ENCODE measurements at regions not wholly inside any gene's neighbourhood (a gene's known extent, or its start where the extent isn't known, plus 50 kb on each side); places are given as distances from the start of the nearest gene placed in this dataset.

GRCh38 chr17:71412803-71413202, 708.0 kb upstream of the SOX9 start:
- no peak for DNase-seq
- Mint-ChIP-seq H3K27me3 (no peaks in the 10 kb centered on the region), H3K36me3 (no peaks in the 10 kb centered on the region), H3K4me3 (no peak overlapping the region), H3K9me3 (peaks cover 2% of the 10 kb centered on the region), H3K4me1 (ENCODE audit: low read depth) (no peaks in the 10 kb centered on the region), H3K27ac (no peak overlapping the region)
- intact Hi-C loops (cut with micrococcal nuclease) = no loop called here
- ChIA-PET CTCF (no interaction called here), POLR2A (no interaction called here)

GRCh38 chr17:71413935-71414334, 706.9 kb upstream of the SOX9 start:
- H3K27me3 Mint-ChIP-seq = no peaks in the 10 kb centered on the region
- ChIA-PET POLR2A (no interaction called here), CTCF (no interaction called here)
- no peaks in the 10 kb centered on the region for H3K4me1 Mint-ChIP-seq (ENCODE audit: low read depth)
- H3K27ac Mint-ChIP-seq = no peak overlapping the region
- H3K36me3 Mint-ChIP-seq = no peaks in the 10 kb centered on the region
- H3K9me3 Mint-ChIP-seq = peaks cover 2% of the 10 kb centered on the region
- intact Hi-C loops (cut with micrococcal nuclease) = no loop called here
- no peak for DNase-seq
- H3K4me3 Mint-ChIP-seq = no peak overlapping the region

GRCh38 chr17:71417142-71417541, 703.7 kb upstream of the SOX9 start:
- H3K9me3 Mint-ChIP-seq = peaks cover under 1% of the 10 kb centered on the region
- H3K27me3 Mint-ChIP-seq = no peaks in the 10 kb centered on the region
- ChIA-PET CTCF (no interaction called here), POLR2A (no interaction called here)
- H3K4me3 Mint-ChIP-seq = no peak overlapping the region
- no peaks in the 10 kb centered on the region for H3K36me3 Mint-ChIP-seq
- no peak overlapping the region for H3K27ac Mint-ChIP-seq
- no peak for DNase-seq
- no peaks in the 10 kb centered on the region for H3K4me1 Mint-ChIP-seq (ENCODE audit: low read depth)
- intact Hi-C loops (cut with micrococcal nuclease) = no loop called here

GRCh38 chr17:71422968-71423367, 697.9 kb upstream of the SOX9 start:
- H3K4me3 Mint-ChIP-seq = no peak overlapping the region

GRCh38 chr17:71423871-71424546, 696.8 kb upstream of the SOX9 start:
- DNase-seq = no peak
- intact Hi-C loops (cut with micrococcal nuclease) = no loop called here
- Mint-ChIP-seq H3K9me3 (peaks cover 13% of the 10 kb centered on the region), H3K36me3 (no peaks in the 10 kb centered on the region), H3K4me3 (no peak overlapping the region), H3K4me1 (ENCODE audit: low read depth) (no peaks in the 10 kb centered on the region), H3K27me3 (no peaks in the 10 kb centered on the region), H3K27ac (no peak overlapping the region)
- POLR2A ChIA-PET = no interaction called here
- CTCF ChIA-PET = no interaction called here

More at GRCh38 chr17:71422968-71423367, 697.9 kb upstream of the SOX9 start:
- peaks cover 9% of the 10 kb centered on the region for H3K9me3 Mint-ChIP-seq
- POLR2A ChIA-PET = no interaction called here
- no peak for DNase-seq
- intact Hi-C loops (cut with micrococcal nuclease) = no loop called here
- no peaks in the 10 kb centered on the region for H3K36me3 Mint-ChIP-seq
- H3K27ac Mint-ChIP-seq = no peak overlapping the region
- no peaks in the 10 kb centered on the region for H3K27me3 Mint-ChIP-seq
- H3K4me1 Mint-ChIP-seq (ENCODE audit: low read depth) = no peaks in the 10 kb centered on the region
- CTCF ChIA-PET = no interaction called here

- Mint-ChIP-seq H3K27ac (no peak overlapping the region), H3K9me3 (peaks cover 12% of the 10 kb centered on the region), H3K4me1 (ENCODE audit: low read depth) (no peaks in the 10 kb centered on the region), H3K4me3 (no peak overlapping the region), H3K27me3 (no peaks in the 10 kb centered on the region), H3K36me3 (no peaks in the 10 kb centered on the region)
- intact Hi-C loops (cut with micrococcal nuclease) = no loop called here
- ChIA-PET CTCF (no interaction called here), POLR2A (no interaction called here)
- no peak for DNase-seq
Observed at GRCh38 chr17:71427801-71428200, 693.0 kb upstream of the SOX9 start.

GRCh38 chr17:71428897-71429296, 691.9 kb upstream of the SOX9 start:
- ChIA-PET CTCF (no interaction called here), POLR2A (no interaction called here)
- peaks cover 6% of the 10 kb centered on the region for H3K9me3 Mint-ChIP-seq
- H3K27me3 Mint-ChIP-seq = no peaks in the 10 kb centered on the region
- no peak overlapping the region for H3K27ac Mint-ChIP-seq
- intact Hi-C loops (cut with micrococcal nuclease) = no loop called here
- no peak overlapping the region for H3K4me3 Mint-ChIP-seq
- no peak for DNase-seq
- no peaks in the 10 kb centered on the region for H3K36me3 Mint-ChIP-seq
- no peaks in the 10 kb centered on the region for H3K4me1 Mint-ChIP-seq (ENCODE audit: low read depth)

- Mint-ChIP-seq H3K4me3 (no peak overlapping the region), H3K9me3 (peaks cover 6% of the 10 kb centered on the region)
- DNase-seq = no peak
Observed at GRCh38 chr17:71430281-71430680, 690.5 kb upstream of the SOX9 start.

GRCh38 chr17:71431146-71431545, 689.7 kb upstream of the SOX9 start:
- ChIA-PET CTCF (no interaction called here), POLR2A (no interaction called here)
- no peak for DNase-seq
- Mint-ChIP-seq H3K27me3 (no peaks in the 10 kb centered on the region), H3K36me3 (no peaks in the 10 kb centered on the region), H3K9me3 (peaks cover 6% of the 10 kb centered on the region), H3K27ac (no peak overlapping the region), H3K4me1 (ENCODE audit: low read depth) (no peaks in the 10 kb centered on the region), H3K4me3 (no peak overlapping the region)
- intact Hi-C loops (cut with micrococcal nuclease) = no loop called here

More at GRCh38 chr17:71430281-71430680, 690.5 kb upstream of the SOX9 start:
- ChIA-PET CTCF (no interaction called here), POLR2A (no interaction called here)
- H3K4me1 Mint-ChIP-seq (ENCODE audit: low read depth) = no peaks in the 10 kb centered on the region
- intact Hi-C loops (cut with micrococcal nuclease) = no loop called here
- no peaks in the 10 kb centered on the region for H3K36me3 Mint-ChIP-seq
- no peak overlapping the region for H3K27ac Mint-ChIP-seq
- H3K27me3 Mint-ChIP-seq = no peaks in the 10 kb centered on the region

- Mint-ChIP-seq H3K4me3 (no peak overlapping the region), H3K27ac (no peak overlapping the region), H3K4me1 (ENCODE audit: low read depth) (no peaks in the 10 kb centered on the region), H3K36me3 (no peaks in the 10 kb centered on the region), H3K9me3 (peaks cover 6% of the 10 kb centered on the region), H3K27me3 (no peaks in the 10 kb centered on the region)
- CTCF ChIA-PET = no interaction called here
- no peak for DNase-seq
- intact Hi-C loops (cut with micrococcal nuclease) = no loop called here
- POLR2A ChIA-PET = no interaction called here
Observed at GRCh38 chr17:71432378-71433315, 688.2 kb upstream of the SOX9 start.

GRCh38 chr17:71434716-71435115, 686.1 kb upstream of the SOX9 start:
- Mint-ChIP-seq H3K9me3 (no peaks in the 10 kb centered on the region), H3K4me1 (ENCODE audit: low read depth) (no peaks in the 10 kb centered on the region), H3K27ac (no peak overlapping the region), H3K4me3 (no peak overlapping the region), H3K27me3 (no peaks in the 10 kb centered on the region), H3K36me3 (no peaks in the 10 kb centered on the region)
- DNase-seq = no peak
- ChIA-PET CTCF (no interaction called here), POLR2A (no interaction called here)
- intact Hi-C loops (cut with micrococcal nuclease) = no loop called here

- Mint-ChIP-seq H3K27ac (no peak overlapping the region), H3K36me3 (no peaks in the 10 kb centered on the region), H3K4me1 (ENCODE audit: low read depth) (no peaks in the 10 kb centered on the region), H3K4me3 (no peak overlapping the region), H3K9me3 (no peaks in the 10 kb centered on the region), H3K27me3 (peaks cover 2% of the 10 kb centered on the region)
- intact Hi-C loops (cut with micrococcal nuclease) = no loop called here
- no peak for DNase-seq
- ChIA-PET CTCF (no interaction called here), POLR2A (no interaction called here)
Observed at GRCh38 chr17:71436479-71436878, 684.3 kb upstream of the SOX9 start.

- Mint-ChIP-seq H3K9me3 (no peaks in the 10 kb centered on the region), H3K36me3 (no peaks in the 10 kb centered on the region), H3K4me1 (ENCODE audit: low read depth) (no peaks in the 10 kb centered on the region), H3K4me3 (no peak overlapping the region), H3K27me3 (peaks cover 2% of the 10 kb centered on the region), H3K27ac (no peak overlapping the region)
- ChIA-PET CTCF (no interaction called here), POLR2A (no interaction called here)
- intact Hi-C loops (cut with micrococcal nuclease) = no loop called here
- no peak for DNase-seq
Observed at GRCh38 chr17:71437166-71437565, 683.7 kb upstream of the SOX9 start.
